Ureter (tissue), 1 donor: ENCODE measurements at regions not wholly inside any gene's neighbourhood (a gene's known extent, or its start where the extent isn't known, plus 50 kb on each side); places are given as distances from the start of the nearest gene placed in this dataset.

ENCODE experiments used
- DNase-seq: peaks from one replicate; pipeline ENCODE4 v3.0.0-alpha.2; 2020; ENCODE audit warnings: low spot score
- donor health status: DM: yes; HTN: yes; CAD: no.

DNA sequence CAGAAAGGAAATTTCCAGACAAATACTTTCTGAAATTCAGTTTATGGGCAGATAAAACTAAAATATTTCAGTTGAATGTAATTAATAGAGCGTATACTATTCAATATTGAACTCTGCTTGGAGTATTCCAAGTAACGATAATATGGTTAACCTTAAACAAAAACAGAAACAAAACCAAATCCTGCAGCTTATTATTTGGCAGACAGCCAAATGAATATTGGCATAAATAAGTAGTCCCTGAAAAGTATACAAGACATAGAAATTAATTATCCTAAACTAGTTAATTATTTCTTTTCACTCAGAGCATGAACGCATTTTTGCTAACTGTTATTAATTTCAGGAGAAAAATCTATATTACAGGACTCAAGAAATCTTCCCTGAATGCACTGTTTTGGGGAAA is 1574.0 kb downstream of the MAT2B start:
- DNase-seq, result no peak

- DNase-seq, result no peak
Measured at GRCh38 chr5:165083394-165083793, 1578.0 kb downstream of the MAT2B start.

DNA sequence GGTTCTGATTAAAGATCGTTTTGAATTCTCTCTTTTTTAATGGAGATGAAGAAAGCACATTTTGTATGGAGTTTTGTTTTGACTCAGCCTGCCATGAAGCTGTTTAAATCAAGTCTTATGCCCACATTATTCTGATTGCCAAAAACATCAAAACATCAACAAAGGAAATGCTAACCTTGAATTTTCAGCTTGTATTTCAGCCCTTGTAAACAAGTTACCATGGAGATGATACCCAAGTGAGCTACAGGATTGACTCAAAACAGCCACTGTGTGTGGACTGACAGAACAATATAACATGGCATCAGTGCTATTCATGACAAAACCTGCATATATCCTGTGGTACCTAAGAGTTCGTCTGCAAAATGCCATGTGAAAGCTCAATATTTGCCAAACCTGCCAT is 1581.0 kb downstream of the MAT2B start:
- DNase-seq, result no peak

DNA sequence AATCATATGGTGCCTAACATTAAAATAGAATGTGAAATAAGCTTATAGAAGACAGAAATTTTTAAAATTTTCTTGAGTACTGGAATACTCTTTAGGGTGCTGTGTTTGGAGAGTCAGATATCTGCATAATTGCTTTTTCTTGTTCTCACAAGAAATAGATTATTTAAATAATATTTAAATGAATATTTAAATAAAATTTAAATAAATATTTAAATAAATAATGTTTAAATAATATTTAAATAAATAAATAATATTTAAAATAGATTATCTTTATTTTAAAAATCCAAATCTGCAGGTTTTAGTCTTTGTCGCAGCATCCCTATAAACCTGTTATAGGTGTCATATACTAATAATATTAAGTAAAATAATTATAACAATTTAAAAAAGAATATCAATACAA is 1589.4 kb downstream of the MAT2B start:
- DNase-seq, result no peak

GRCh38 chr5:165101709-165102108 is 1596.3 kb downstream of the MAT2B start:
- DNase-seq, result no peak

GRCh38 chr5:165104611-165105010 is 1599.2 kb downstream of the MAT2B start:
- no peak for DNase-seq

DNA sequence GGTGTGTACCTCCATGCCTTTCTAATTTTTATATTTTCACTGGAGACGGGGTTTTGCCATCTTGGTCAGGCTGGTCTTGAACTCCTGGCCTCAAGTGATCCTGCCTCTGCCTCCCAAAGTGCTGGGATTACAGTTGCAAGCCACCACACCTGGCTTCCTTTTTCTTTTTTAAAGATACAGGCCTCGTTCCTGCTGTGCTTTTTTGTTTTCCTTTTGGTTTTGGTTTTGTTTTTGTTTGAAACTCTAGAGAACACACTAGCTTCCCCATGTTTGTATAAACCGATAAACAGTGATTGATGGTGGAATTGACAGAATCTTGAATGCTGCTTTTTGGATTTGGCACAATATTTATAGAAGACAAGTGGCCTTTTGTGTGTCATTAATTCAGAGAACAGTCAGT is 1603.4 kb downstream of the MAT2B start:
- no peak for DNase-seq

DNA sequence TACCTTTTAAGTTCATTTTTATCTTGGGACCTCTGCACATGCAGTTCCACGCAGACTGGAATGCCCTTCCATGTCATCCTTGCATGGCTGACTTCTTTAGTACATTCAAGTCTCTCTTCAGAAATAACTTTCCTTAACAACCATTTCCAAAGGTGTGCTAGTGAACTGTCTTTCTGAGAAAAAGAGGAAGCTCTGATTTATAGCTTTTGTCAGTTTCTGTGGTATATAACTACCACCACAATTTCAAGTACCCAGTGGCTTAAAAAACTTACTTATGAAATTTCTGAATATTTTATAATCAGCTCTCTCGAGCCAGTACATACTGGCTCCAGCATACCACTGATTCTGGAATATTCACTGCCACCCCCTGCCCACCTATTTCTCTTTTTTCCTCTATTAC is 1613.8 kb downstream of the MAT2B start:
- DNase-seq, result no peak

GRCh38 chr5:165126598-165126997 is 1621.2 kb downstream of the MAT2B start:
- DNase-seq, result no peak

DNA sequence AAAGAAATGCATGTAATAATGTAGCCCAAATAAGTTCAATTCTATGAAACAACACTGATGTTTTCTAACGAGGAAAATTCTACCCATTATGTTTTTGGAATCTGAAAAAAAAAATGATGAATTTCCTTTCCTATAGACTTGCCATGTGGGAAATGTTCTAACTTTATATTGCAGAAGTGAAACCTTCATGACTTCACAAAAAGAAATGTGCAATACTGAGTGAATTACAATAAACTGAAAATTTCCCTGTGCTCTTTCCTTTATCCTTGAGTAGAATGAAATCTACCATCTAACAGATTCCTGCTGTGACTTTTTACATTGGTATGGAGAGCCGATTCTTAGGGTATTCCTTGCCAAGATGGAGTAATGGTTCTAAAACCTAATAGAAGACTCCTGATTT is 1622.5 kb downstream of the MAT2B start:
- no peak for DNase-seq

GRCh38 chr5:165130656-165131055 is 1625.2 kb downstream of the MAT2B start:
- no peak for DNase-seq

DNA sequence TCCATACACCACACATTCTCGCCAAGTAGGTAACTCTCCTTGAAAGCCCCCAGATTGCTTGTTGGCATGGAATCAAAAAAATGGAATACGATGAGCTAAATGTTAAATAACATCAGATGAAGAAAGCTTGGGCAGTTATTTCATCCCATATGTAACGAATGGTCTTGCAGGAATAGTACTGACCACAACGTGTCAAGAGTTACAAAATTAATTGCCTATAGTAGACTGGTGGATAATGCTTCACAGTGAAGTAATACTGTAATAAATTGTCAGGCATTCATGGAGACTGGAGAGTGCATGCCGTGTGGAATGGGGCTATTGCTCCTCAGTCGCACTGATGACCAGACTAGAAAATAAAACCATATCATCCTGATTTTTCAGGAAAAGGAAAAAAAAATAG is 1628.7 kb downstream of the MAT2B start:
- no peak for DNase-seq

DNA sequence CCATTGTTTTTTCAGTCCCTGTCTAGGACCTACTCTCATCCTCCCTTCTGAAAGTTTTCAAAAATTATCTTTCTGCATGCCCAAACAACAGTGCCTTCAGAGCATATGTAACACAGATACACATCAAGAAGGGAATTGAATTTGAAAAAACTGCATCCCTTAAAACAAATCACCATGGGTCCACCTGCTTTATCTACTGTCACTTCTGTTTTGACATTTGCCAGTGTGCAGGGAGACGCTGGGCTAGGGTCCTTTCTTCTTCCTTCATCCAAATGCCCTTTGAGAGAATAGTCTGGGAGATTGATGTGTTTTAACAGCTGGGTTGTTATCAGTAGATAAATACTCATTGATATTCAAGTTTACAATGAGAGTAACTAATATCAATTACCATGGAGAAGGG is 1630.1 kb downstream of the MAT2B start:
- DNase-seq, result no peak

DNA sequence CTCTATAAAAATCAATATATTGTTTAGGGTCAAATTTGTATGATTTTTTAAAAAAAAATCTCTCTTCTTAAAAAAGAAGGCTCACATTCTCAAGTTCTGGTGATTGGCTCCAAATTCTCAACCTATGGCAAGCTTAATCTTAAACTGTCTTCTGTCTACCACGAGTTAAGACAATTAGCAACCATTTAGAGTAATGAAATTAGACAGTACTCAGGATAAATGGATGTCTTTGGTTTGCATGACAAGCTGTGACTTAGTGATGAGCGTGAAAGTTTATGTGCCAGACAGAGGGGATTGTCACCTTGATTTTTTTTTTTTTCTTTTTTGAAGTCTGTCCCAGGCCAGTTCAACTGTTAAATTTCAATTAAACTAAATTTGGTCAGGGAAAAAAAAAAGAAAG is 1632.3 kb downstream of the MAT2B start:
- DNase-seq, result no peak

DNA sequence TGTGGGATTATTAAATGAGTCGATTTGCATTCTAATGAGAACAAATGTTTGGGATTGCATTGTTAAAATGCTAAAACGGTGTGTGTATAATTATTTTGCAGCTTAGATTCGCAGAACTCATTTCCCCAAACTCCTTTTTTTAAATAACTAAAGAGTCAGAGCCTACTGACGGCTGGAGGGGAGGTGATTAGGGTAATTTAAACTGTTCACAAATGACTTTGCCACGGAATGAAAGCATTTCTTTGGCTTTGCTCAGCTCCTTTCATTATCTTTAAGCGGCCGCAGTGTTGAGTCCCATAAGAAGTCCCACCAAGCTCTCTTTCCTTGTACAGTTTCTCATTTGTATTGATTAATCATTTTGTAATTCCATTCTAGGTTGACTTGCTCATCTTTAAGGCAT is 1632.8 kb downstream of the MAT2B start:
- DNase-seq, result no peak

DNA sequence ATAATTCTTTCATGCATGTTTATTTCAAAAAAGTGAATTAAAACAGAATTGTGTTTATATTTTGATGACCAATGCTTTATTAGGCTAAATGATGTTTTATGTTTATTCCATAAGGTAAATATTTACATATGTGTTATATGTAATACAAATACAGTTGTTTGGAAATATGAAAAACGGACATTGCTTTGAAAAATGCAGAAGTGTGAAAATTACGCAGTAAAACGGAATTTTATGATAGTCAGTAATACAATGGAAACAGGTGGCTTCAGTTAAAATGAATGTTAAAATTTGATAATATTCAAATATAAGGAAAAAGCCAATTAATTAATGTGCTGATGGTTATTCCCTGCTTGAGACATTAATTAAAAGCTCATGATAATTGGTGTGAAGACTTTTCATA is 1633.8 kb downstream of the MAT2B start:
- no peak for DNase-seq

GRCh38 chr5:165139721-165140120 is 1634.3 kb downstream of the MAT2B start:
- no peak for DNase-seq

DNA sequence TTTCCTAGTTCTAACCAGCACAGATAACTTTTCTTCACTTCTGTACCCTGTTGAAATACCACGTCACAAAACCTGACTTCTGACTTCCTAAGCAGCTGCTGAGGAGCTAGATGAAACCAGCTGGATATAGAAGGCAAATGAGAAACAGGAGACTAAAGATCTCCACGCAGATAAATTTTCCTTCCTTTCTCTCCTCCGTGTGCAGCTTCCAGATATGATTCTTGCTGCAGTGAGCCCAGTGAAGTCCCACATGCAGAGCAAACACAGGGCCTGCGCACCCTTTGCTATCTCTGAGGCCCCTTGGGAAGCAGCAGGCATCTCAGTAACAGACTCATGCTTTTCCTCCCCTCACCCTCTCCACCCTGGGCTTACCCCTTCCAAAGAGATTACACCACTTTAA is 1638.3 kb downstream of the MAT2B start:
- DNase-seq, result no peak

DNA sequence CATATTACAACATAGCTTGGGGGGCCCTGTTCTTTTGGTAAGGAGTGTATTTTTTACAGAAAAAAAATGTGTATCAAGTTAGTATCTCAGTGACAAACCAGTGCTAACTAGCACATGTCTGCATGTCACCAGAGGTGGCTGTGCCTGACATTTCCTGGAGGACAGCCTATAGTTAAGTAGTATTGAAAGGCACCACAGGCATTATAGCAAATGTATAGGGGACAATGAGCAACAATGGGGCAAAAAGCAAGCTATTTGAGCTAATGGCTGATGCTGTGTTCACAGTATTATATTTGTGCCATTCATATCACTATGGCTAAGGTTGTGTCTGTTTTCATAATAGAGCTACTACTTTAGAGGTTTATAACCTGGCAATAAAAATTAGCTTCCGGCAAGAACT is 1644.0 kb downstream of the MAT2B start:
- DNase-seq, result no peak

- DNase-seq, result no peak
Measured at GRCh38 chr5:165152058-165152457, 1646.6 kb downstream of the MAT2B start.

- DNase-seq, result no peak
Measured at GRCh38 chr5:165157219-165157618, 1651.8 kb downstream of the MAT2B start.

GRCh38 chr5:165161204-165161603 is 1655.8 kb downstream of the MAT2B start:
- no peak for DNase-seq

- no peak for DNase-seq
Measured at GRCh38 chr5:165163861-165164260, 1658.4 kb downstream of the MAT2B start.

DNA sequence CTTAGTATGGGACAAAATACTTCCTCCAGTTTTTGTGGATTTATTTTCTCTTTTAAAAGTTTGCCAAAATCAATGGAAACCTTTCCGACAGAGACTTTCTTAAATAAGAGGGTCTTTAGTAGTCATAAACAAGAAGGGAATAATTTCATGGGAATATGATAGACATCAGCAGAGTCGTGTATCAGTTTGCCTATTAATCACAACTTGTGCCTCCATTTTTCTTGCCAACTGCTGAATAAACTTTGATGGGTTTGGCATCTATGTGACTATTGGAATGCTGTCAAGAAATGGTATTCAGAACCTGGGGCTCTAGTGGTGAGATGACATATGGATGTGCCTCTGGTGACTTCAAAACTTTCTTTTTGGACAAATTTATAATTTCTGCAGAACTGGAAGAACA is 1668.2 kb downstream of the MAT2B start:
- no peak for DNase-seq

- no peak for DNase-seq
Measured at GRCh38 chr5:165175041-165175440, 1669.6 kb downstream of the MAT2B start.
